ENCODE measurements at regions not wholly inside any gene's neighbourhood (a gene's known extent, or its start where the extent isn't known, plus 50 kb on each side); places are given as distances from the start of the nearest gene placed in this dataset.

GRCh38 chr3:39000008-39000450 is 51.7 kb downstream of the SCN11A start:
- peak; percentile 40 to 42 for DNase-seq (ENCODE audit: low read depth in 2 of 2)

GRCh38 chr3:38998086-38998485 is 53.7 kb downstream of the SCN11A start:
- no peak for DNase-seq (ENCODE audit: low read depth in 2 of 2)

- no peak for DNase-seq (ENCODE audit: low read depth in 2 of 2)
These were observed 55.6 kb downstream of the SCN11A start for GRCh38 chr3:38996193-38996592.

- DNase-seq (ENCODE audit: low read depth in 2 of 2) = no peak
These were observed 57.5 kb downstream of the SCN11A start for GRCh38 chr3:38994251-38994650.

- DNase-seq (ENCODE audit: low read depth in 2 of 2) = peak; percentile 61
These were observed 59.5 kb downstream of the SCN11A start for GRCh38 chr3:38992117-38992760.

GRCh38 chr3:38990621-38991020 is 61.1 kb downstream of the SCN11A start:
- DNase-seq (ENCODE audit: low read depth in 2 of 2) = no peak

- DNase-seq (ENCODE audit: low read depth in 2 of 2) = no peak
These were observed 61.7 kb downstream of the SCN11A start for GRCh38 chr3:38989917-38990510.

GRCh38 chr3:38988955-38989354 is 62.8 kb downstream of the SCN11A start:
- DNase-seq (ENCODE audit: low read depth in 2 of 2) = no peak

GRCh38 chr3:38987456-38987855 is 64.3 kb downstream of the SCN11A start:
- no peak for DNase-seq (ENCODE audit: low read depth in 2 of 2)

- DNase-seq (ENCODE audit: low read depth in 2 of 2) = no peak
These were observed 64.8 kb downstream of the SCN11A start for GRCh38 chr3:38986901-38987300.

GRCh38 chr3:38985981-38986380 is 65.8 kb downstream of the SCN11A start:
- no peak for DNase-seq (ENCODE audit: low read depth in 2 of 2)

GRCh38 chr3:38985581-38985980 is 66.2 kb downstream of the SCN11A start:
- DNase-seq (ENCODE audit: low read depth in 2 of 2) = no peak

- no peak for DNase-seq (ENCODE audit: low read depth in 2 of 2)
These were observed 67.0 kb downstream of the SCN11A start for GRCh38 chr3:38984731-38985130.

- no peak for DNase-seq (ENCODE audit: low read depth in 2 of 2)
These were observed 67.6 kb downstream of the SCN11A start for GRCh38 chr3:38984110-38984509.

- DNase-seq (ENCODE audit: low read depth in 2 of 2) = no peak
These were observed 70.8 kb downstream of the SCN11A start for GRCh38 chr3:38980938-38981337.

- DNase-seq (ENCODE audit: low read depth in 2 of 2) = no peak
These were observed 73.0 kb downstream of the SCN11A start for GRCh38 chr3:38978729-38979128.

GRCh38 chr3:38970851-38971638 is 80.7 kb downstream of the SCN11A start:
- no peak for DNase-seq (ENCODE audit: low read depth in 2 of 2)

GRCh38 chr3:38969317-38970235 is 82.2 kb downstream of the SCN11A start:
- DNase-seq (ENCODE audit: low read depth in 2 of 2) = no peak

GRCh38 chr3:38968891-38969290 is 82.9 kb downstream of the SCN11A start:
- DNase-seq (ENCODE audit: low read depth in 2 of 2) = no peak

- DNase-seq (ENCODE audit: low read depth in 2 of 2) = no peak
These were observed 83.3 kb downstream of the SCN11A start for GRCh38 chr3:38968403-38968802.

- DNase-seq (ENCODE audit: low read depth in 2 of 2) = no peak
These were observed 84.1 kb downstream of the SCN11A start for GRCh38 chr3:38967693-38967989.

Data from fibroblast of skin of left quadriceps (primary cell).